PC-3 (cell line): ENCODE measurements at regions not wholly inside any gene's neighbourhood (a gene's known extent, or its start where the extent isn't known, plus 50 kb on each side); places are given as distances from the start of the nearest gene placed in this dataset.

ENCODE experiments used
- ATAC-seq: fragments of 200-7000 bp; cut with Tn5 transposase; 2 replicates; pipeline ENCODE4 v1.9.1; 2020; ENCODE audit warnings: mild to moderate bottlenecking, moderate library complexity
- BruUV-seq: library from RNA; stranded (reverse); fragments of 400-500 nt; replicated peaks from 2 replicates; lab custom pipeline; 2021; lab: Mats Ljungman, UMichigan
- CTCF ChIA-PET: fragments of 300-600 bp; sonication (Branson Sonifier 250); formaldehyde crosslinking; loops from one replicate; lab custom pipeline; 2022; ENCODE audit warnings: antibody characterized with exemption; lab: Charles Lee
- POLR2A ChIA-PET: fragments of 300-600 bp; sonication (Branson Sonifier 250); formaldehyde crosslinking; loops from one replicate; lab custom pipeline; 2022; ENCODE audit warnings: antibody characterized with exemption; ENCODE audit not compliant: unreplicated experiment; lab: Charles Lee
- DNase-seq: peaks from one replicate; pipeline ENCODE4 v3.0.0-alpha.2; 2015
- H2AFZ ChIP-seq: fragments of 300-600 bp; sonication (generic); 2 replicates; pipeline ENCODE4 v1.6.0; 2016; ENCODE audit warnings: antibody characterized with exemption, low read length
- H3F3A ChIP-seq: fragments of 300-600 bp; sonication (generic); one replicate; pipeline ENCODE4 v1.6.0; 2017; ENCODE audit warnings: antibody characterized with exemption, low read length, control low read depth, mild to moderate bottlenecking; ENCODE audit not compliant: unreplicated experiment
- H3K27ac ChIP-seq: fragments of 300-600 bp; sonication (generic); 2 replicates; pipeline ENCODE4 v1.5.1; 2016; ENCODE audit warnings: mild to moderate bottlenecking, low read length
- H3K27me3 ChIP-seq: fragments of 300-600 bp; sonication (generic); 2 replicates; pipeline ENCODE4 v1.6.1; 2016; ENCODE audit warnings: low read length, mixed read lengths
- H3K36me3 ChIP-seq: fragments of 300-600 bp; sonication (generic); 2 replicates; pipeline ENCODE4 v1.6.1; 2016; ENCODE audit warnings: low read depth, mixed run types, low read length, mixed read lengths
- H3K4me1 ChIP-seq: fragments of 300-600 bp; sonication (generic); 2 replicates; pipeline ENCODE4 v1.5.1; 2016; ENCODE audit warnings: low read length; ENCODE audit not compliant: insufficient read depth
- H3K4me2 ChIP-seq: fragments of 300-600 bp; sonication (generic); 2 replicates; pipeline ENCODE4 v1.6.0; 2016; ENCODE audit warnings: low read length
- H3K4me3 ChIP-seq: fragments of 300-600 bp; sonication (generic); 2 replicates; pipeline ENCODE4 v1.5.1; 2016; ENCODE audit warnings: mild to moderate bottlenecking, low read length, mixed read lengths
- H3K79me2 ChIP-seq: fragments of 300-600 bp; sonication (generic); 2 replicates; pipeline ENCODE4 v1.6.1; 2017; ENCODE audit warnings: low read length, mixed read lengths
- H3K9ac ChIP-seq: fragments of 300-600 bp; sonication (generic); 2 replicates; pipeline ENCODE4 v1.6.0; 2016; ENCODE audit warnings: mild to moderate bottlenecking, low read length
- H3K9me2 ChIP-seq: fragments of 300-600 bp; sonication (generic); replicated peaks from 2 replicates; pipeline ENCODE4 v1.6.1; 2016; ENCODE audit warnings: mixed run types, low read length, mixed read lengths
- H3K9me3 ChIP-seq: fragments of 300-600 bp; sonication (generic); 2 replicates; pipeline ENCODE4 v1.6.1; 2016; ENCODE audit warnings: low read length, mixed read lengths
- H4K20me1 ChIP-seq: fragments of 300-600 bp; sonication (generic); 2 replicates; pipeline ENCODE4 v1.6.1; 2016; ENCODE audit warnings: low read length, mixed read lengths
- CTCF ChIP-seq: fragments of 300-600 bp; sonication (generic); conservative IDR thresholded peaks from 2 replicates; pipeline ENCODE4 v1.5.1; 2017; ENCODE audit warnings: antibody characterized with exemption, low read depth, mild to moderate bottlenecking, low read length
- EZH2 ChIP-seq: fragments of 300-600 bp; sonication (generic); IDR thresholded peaks from one replicate; pipeline ENCODE4 v1.6.1; 2017; ENCODE audit warnings: antibody characterized with exemption, mild to moderate bottlenecking, low read length; ENCODE audit not compliant: unreplicated experiment
- EZH2phosphoT487 ChIP-seq: fragments of 300-600 bp; sonication (generic); IDR thresholded peaks from 2 replicates; pipeline ENCODE4 v1.6.1; 2018; ENCODE audit warnings: mild to moderate bottlenecking, antibody characterized with exemption, low read length, borderline replicate concordance
- intact Hi-C: fragments of 100-400 bp; cut with micrococcal nuclease; formaldehyde crosslinking; loops from 2 replicates; pipeline ENCODE4 v1.9.0; 2023

- intact Hi-C loops = no loop called here
- CTCF ChIA-PET = no interaction called here
Measured at GRCh38 chr9:23011669-23012068, 565.0 kb downstream of the DMRTA1 start.

GRCh38 chr9:23015557-23015956 lies 568.9 kb downstream of the DMRTA1 start:
- TF ChIP-seq EZH2phosphoT487 = no peak
- TF ChIP-seq CTCF = no peak
- no peak for TF ChIP-seq EZH2

More at GRCh38 chr9:23011669-23012068, 565.0 kb downstream of the DMRTA1 start:
- POLR2A ChIA-PET = no interaction called here
- Histone ChIP-seq H3K4me2 (no peak overlapping the region), H4K20me1 (no peaks in the 10 kb centered on the region), H3K27me3 (no peaks in the 10 kb centered on the region), H3K4me3 (no peak overlapping the region), H3K9me2 (no peaks in the 10 kb centered on the region), H3K79me2 (no peaks in the 10 kb centered on the region), H3K9ac (no peak overlapping the region), H3F3A (no peaks in the 10 kb centered on the region), H3K36me3 (no peaks in the 10 kb centered on the region), H3K27ac (no peak overlapping the region), H3K4me1 (no peaks in the 10 kb centered on the region), H2AFZ (no peak overlapping the region), H3K9me3 (no peaks in the 10 kb centered on the region)
- peak; percentile 22; the same call in 1 of the 2 replicates for ATAC-seq
- BruUV-seq = no TSS peak
- TF ChIP-seq EZH2 = no peak
- TF ChIP-seq EZH2phosphoT487 = no peak
- peak; percentile 52 for DNase-seq

GRCh38 chr9:23036416-23036815 lies 589.8 kb downstream of the DMRTA1 start:
- Histone ChIP-seq H3F3A (no peaks in the 10 kb centered on the region), H3K27ac (no peak overlapping the region), H3K27me3 (no peaks in the 10 kb centered on the region), H3K36me3 (no peaks in the 10 kb centered on the region), H3K4me1 (no peaks in the 10 kb centered on the region), H3K9me3 (no peaks in the 10 kb centered on the region), H3K9me2 (no peaks in the 10 kb centered on the region), H3K4me3 (no peak overlapping the region), H2AFZ (no peak overlapping the region), H3K4me2 (no peak overlapping the region), H4K20me1 (no peaks in the 10 kb centered on the region), H3K79me2 (no peaks in the 10 kb centered on the region), H3K9ac (no peak overlapping the region)
- DNase-seq (no peak), ATAC-seq (no peak)
- no TSS peak for BruUV-seq
- POLR2A ChIA-PET = no interaction called here
- CTCF ChIA-PET = no interaction called here
- intact Hi-C loops = no loop called here
- TF ChIP-seq CTCF = no peak
- TF ChIP-seq EZH2phosphoT487 = no peak
- TF ChIP-seq EZH2 = no peak

More at GRCh38 chr9:23015557-23015956, 568.9 kb downstream of the DMRTA1 start:
- DNase-seq = no peak
- H3K4me2 ChIP-seq = no peak overlapping the region
- H3K4me1 ChIP-seq = no peaks in the 10 kb centered on the region
- H3K27ac ChIP-seq = no peak overlapping the region
- no peaks in the 10 kb centered on the region for H3K9me3 ChIP-seq
- POLR2A ChIA-PET = interaction anchor here (0.7 kb wide), 1 partner anchor 999 kb away, joined by 3 read pairs; no protein-coding TSS in a partner anchor
- intact Hi-C loops = no loop called here
- H3K9me2 ChIP-seq = no peaks in the 10 kb centered on the region
- ATAC-seq = no peak
- H3K4me3 ChIP-seq = no peak overlapping the region
- H4K20me1 ChIP-seq = no peaks in the 10 kb centered on the region
- no peaks in the 10 kb centered on the region for H3K36me3 ChIP-seq
- no peak overlapping the region for H3K9ac ChIP-seq
- H2AFZ ChIP-seq = no peak overlapping the region
- BruUV-seq = no TSS peak
- no peaks in the 10 kb centered on the region for H3K27me3 ChIP-seq
- H3K79me2 ChIP-seq = no peaks in the 10 kb centered on the region
- H3F3A ChIP-seq = no peaks in the 10 kb centered on the region
- CTCF ChIA-PET = no interaction called here
